HAP-1 (cell line): ENCODE measurements at regions not wholly inside any gene's neighbourhood (a gene's known extent, or its start where the extent isn't known, plus 50 kb on each side); places are given as distances from the start of the nearest gene placed in this dataset.
"Not testable (repeated sequence)": the region's sequence is repeated elsewhere in the genome, so short reads cannot be mapped to it uniquely, and the experiment has no call there.

ENCODE experiments used
- DNase-seq, 2 experiments: peaks; one replicate each; pipeline ENCODE4 v3.0.0-alpha.2; 2016 to 2020; ENCODE audit warnings: low spot score in 2 of 2
- H3K27me3 ChIP-seq: fragments of 250-450 bp; sonication (Bioruptor Pico); 2 replicates; pipeline ENCODE4 v1.5.1; 2020; ENCODE audit warnings: low read depth, mild to moderate bottlenecking, moderate library complexity
- H3K36me3 ChIP-seq: fragments of 250-450 bp; sonication (Bioruptor Pico); replicated peaks from 2 replicates; pipeline ENCODE4 v1.5.1; 2020; ENCODE audit warnings: mild to moderate bottlenecking
- H3K4me1 ChIP-seq: fragments of 250-450 bp; sonication (Bioruptor Pico); 2 replicates; pipeline ENCODE4 v1.5.1; 2020; ENCODE audit warnings: mild to moderate bottlenecking
- H3K4me3 ChIP-seq: fragments of 250-450 bp; sonication (Bioruptor Pico); 2 replicates; pipeline ENCODE4 v1.5.1; 2020; ENCODE audit warnings: mild to moderate bottlenecking, moderate library complexity
- H3K9me3 ChIP-seq: fragments of 250-450 bp; sonication (Bioruptor Pico); 2 replicates; pipeline ENCODE4 v1.5.1; 2020; ENCODE audit warnings: mild to moderate bottlenecking, moderate library complexity
- in situ Hi-C: fragments of 300-500 bp; cut with MboI; formaldehyde crosslinking; loops from 3 replicates; pipeline ENCODE4 v1.14.3; 2020; ENCODE audit warnings: low sequenced_read_pairs, inconsistent platforms, mixed read lengths

GRCh38 chr12:31801872-31802271, 73.1 kb upstream of the AMN1 start:
- H3K4me3 ChIP-seq, result no peak overlapping the region
- H3K9me3 ChIP-seq, result no peaks in the 10 kb centered on the region
- no peak for DNase-seq
- H3K36me3 ChIP-seq, result no peaks in the 10 kb centered on the region
- no peaks in the 10 kb centered on the region for H3K4me1 ChIP-seq
- in situ Hi-C loops, result no loop called here
- no peaks in the 10 kb centered on the region for H3K27me3 ChIP-seq

GRCh38 chr12:31797230-31797872, 68.5 kb upstream of the AMN1 start:
- no peak overlapping the region for H3K4me3 ChIP-seq
- no peaks in the 10 kb centered on the region for H3K36me3 ChIP-seq
- H3K9me3 ChIP-seq, result no peaks in the 10 kb centered on the region
- in situ Hi-C loops, result no loop called here
- H3K4me1 ChIP-seq, result no peaks in the 10 kb centered on the region
- no peaks in the 10 kb centered on the region for H3K27me3 ChIP-seq
- no peak for DNase-seq

GRCh38 chr12:31796270-31796951, 67.6 kb upstream of the AMN1 start:
- no peaks in the 10 kb centered on the region for H3K4me1 ChIP-seq
- H3K9me3 ChIP-seq, result no peaks in the 10 kb centered on the region
- no peak overlapping the region for H3K4me3 ChIP-seq
- in situ Hi-C loops, result no loop called here
- no peaks in the 10 kb centered on the region for H3K27me3 ChIP-seq
- no peak for DNase-seq
- no peaks in the 10 kb centered on the region for H3K36me3 ChIP-seq

GRCh38 chr12:31794745-31795144, 65.9 kb upstream of the AMN1 start:
- no peak overlapping the region for H3K4me3 ChIP-seq
- H3K9me3 ChIP-seq, result no peaks in the 10 kb centered on the region
- H3K4me1 ChIP-seq, result no peaks in the 10 kb centered on the region
- DNase-seq, result no peak
- H3K27me3 ChIP-seq, result no peaks in the 10 kb centered on the region
- in situ Hi-C loops, result no loop called here
- H3K36me3 ChIP-seq, result no peaks in the 10 kb centered on the region

- H3K4me1 ChIP-seq, DNase-seq, H3K9me3 ChIP-seq, in situ Hi-C loops, H3K4me3 ChIP-seq, H3K27me3 ChIP-seq, H3K36me3 ChIP-seq: not testable (repeated sequence)
These were observed 62.4 kb upstream of the AMN1 start for GRCh38 chr12:31791265-31791664.

GRCh38 chr12:31790759-31791158, 61.9 kb upstream of the AMN1 start:
- Histone ChIP-seq H3K4me1 (no peaks in the 10 kb centered on the region), H3K36me3 (no peaks in the 10 kb centered on the region), H3K9me3 (no peaks in the 10 kb centered on the region), H3K27me3 (no peaks in the 10 kb centered on the region), H3K4me3 (no peak overlapping the region)
- no peak for DNase-seq
- in situ Hi-C loops, result no loop called here

GRCh38 chr12:31785318-31785717, 56.5 kb upstream of the AMN1 start:
- Histone ChIP-seq H3K27me3 (no peaks in the 10 kb centered on the region), H3K36me3 (no peaks in the 10 kb centered on the region), H3K4me1 (no peaks in the 10 kb centered on the region), H3K4me3 (no peak overlapping the region), H3K9me3 (no peaks in the 10 kb centered on the region)
- DNase-seq, result no peak
- in situ Hi-C loops, result no loop called here

- Histone ChIP-seq H3K27me3 (no peaks in the 10 kb centered on the region), H3K4me3 (no peak overlapping the region), H3K9me3 (no peaks in the 10 kb centered on the region), H3K4me1 (no peaks in the 10 kb centered on the region), H3K36me3 (no peaks in the 10 kb centered on the region)
- no peak for DNase-seq
- in situ Hi-C loops, result no loop called here
These were observed 55.3 kb upstream of the AMN1 start for GRCh38 chr12:31783996-31784645.

- Histone ChIP-seq H3K9me3 (no peaks in the 10 kb centered on the region), H3K4me1 (no peaks in the 10 kb centered on the region), H3K4me3 (no peak overlapping the region), H3K36me3 (no peaks in the 10 kb centered on the region), H3K27me3 (no peaks in the 10 kb centered on the region)
- DNase-seq, result no peak
- in situ Hi-C loops, result no loop called here
These were observed 54.7 kb upstream of the AMN1 start for GRCh38 chr12:31783556-31783955.

- DNase-seq, result no peak
- in situ Hi-C loops, result no loop called here
- no peak overlapping the region for H3K4me3 ChIP-seq
These were observed 53.2 kb upstream of the AMN1 start for GRCh38 chr12:31781894-31782540.

GRCh38 chr12:31780096-31780495, 51.3 kb upstream of the AMN1 start:
- H3K9me3 ChIP-seq, result no peaks in the 10 kb centered on the region
- H3K4me1 ChIP-seq, result no peaks in the 10 kb centered on the region
- in situ Hi-C loops, result no loop called here
- no peaks in the 10 kb centered on the region for H3K27me3 ChIP-seq
- no peaks in the 10 kb centered on the region for H3K36me3 ChIP-seq
- no peak overlapping the region for H3K4me3 ChIP-seq
- no peak for DNase-seq

More at GRCh38 chr12:31781894-31782540, 53.2 kb upstream of the AMN1 start:
- no peaks in the 10 kb centered on the region for H3K27me3 ChIP-seq
- no peaks in the 10 kb centered on the region for H3K36me3 ChIP-seq
- H3K4me1 ChIP-seq, result no peaks in the 10 kb centered on the region
- no peaks in the 10 kb centered on the region for H3K9me3 ChIP-seq

GRCh38 chr12:31778687-31779086, 49.9 kb upstream of the AMN1 start:
- no peaks in the 10 kb centered on the region for H3K27me3 ChIP-seq
- in situ Hi-C loops, result no loop called here
- H3K4me1 ChIP-seq, result no peaks in the 10 kb centered on the region
- H3K9me3 ChIP-seq, result no peaks in the 10 kb centered on the region
- DNase-seq, result no peak
- no peak overlapping the region for H3K4me3 ChIP-seq
- no peaks in the 10 kb centered on the region for H3K36me3 ChIP-seq
